GM19438 (cell line): ENCODE measurements at regions not wholly inside any gene's neighbourhood (a gene's known extent, or its start where the extent isn't known, plus 50 kb on each side); places are given as distances from the start of the nearest gene placed in this dataset.

ENCODE experiments used
- ATAC-seq: cut with Tn5 transposase; IDR thresholded peaks from one replicate; pipeline ENCODE4 v1.9.1; 2021; ENCODE audit warnings: low read depth; ENCODE audit not compliant: unreplicated experiment

GRCh38 chr9:79164406-79164805 is 407.4 kb upstream of the TLE4 start:
- no peak for ATAC-seq

- ATAC-seq: no peak
Observed at GRCh38 chr9:79165020-79165780, 406.6 kb upstream of the TLE4 start.

DNA sequence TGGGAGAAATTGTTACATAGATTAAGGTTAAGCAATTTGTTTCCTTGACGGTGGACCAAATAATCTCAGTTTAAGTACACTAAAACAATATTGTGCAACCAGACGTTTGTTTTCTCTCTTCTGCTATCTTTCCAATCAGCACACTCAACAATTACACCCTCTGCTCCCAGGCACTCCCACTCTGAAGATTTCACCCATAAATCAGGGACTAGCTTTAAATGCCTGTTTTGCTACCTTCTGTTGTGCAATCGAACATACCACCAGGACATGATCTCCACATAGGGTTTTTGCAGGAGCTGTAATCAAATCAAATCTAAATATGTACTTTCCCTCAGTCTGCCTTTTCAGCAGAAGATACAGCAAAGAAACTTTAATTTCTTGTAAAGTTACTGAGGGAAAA is 405.8 kb upstream of the TLE4 start:
- no peak for ATAC-seq

- no peak for ATAC-seq
Observed at GRCh38 chr9:79170643-79171042, 401.1 kb upstream of the TLE4 start.

- ATAC-seq: no peak
Observed at GRCh38 chr9:79173932-79174331, 397.8 kb upstream of the TLE4 start.

GRCh38 chr9:79176014-79176697 is 395.6 kb upstream of the TLE4 start:
- no peak for ATAC-seq

- ATAC-seq: no peak
Observed at GRCh38 chr9:79184831-79185230, 386.9 kb upstream of the TLE4 start.

- ATAC-seq: no peak
Observed at GRCh38 chr9:79185866-79186265, 385.9 kb upstream of the TLE4 start.

DNA sequence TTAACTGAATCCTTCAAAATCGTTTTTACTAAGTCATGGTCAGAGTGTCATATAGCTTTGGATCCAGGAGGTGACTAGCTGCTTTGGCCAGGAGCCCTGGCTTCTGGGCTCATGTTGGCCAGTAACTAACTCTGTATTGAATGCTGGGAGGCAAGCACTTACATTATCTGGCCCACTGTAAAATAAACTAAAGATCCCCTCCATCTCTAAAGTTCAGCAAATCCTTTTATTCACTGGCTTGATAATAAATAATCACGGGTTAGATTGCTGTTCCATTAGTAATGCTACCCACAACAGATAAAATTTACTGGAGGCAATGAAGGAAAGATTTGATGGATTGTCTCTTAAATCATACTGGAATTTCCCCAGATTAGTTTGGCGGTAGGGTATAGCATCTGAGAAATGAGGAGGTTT is 382.2 kb upstream of the TLE4 start:
- no peak for ATAC-seq

- ATAC-seq: no peak
Observed at GRCh38 chr9:79193001-79193400, 378.8 kb upstream of the TLE4 start.

DNA sequence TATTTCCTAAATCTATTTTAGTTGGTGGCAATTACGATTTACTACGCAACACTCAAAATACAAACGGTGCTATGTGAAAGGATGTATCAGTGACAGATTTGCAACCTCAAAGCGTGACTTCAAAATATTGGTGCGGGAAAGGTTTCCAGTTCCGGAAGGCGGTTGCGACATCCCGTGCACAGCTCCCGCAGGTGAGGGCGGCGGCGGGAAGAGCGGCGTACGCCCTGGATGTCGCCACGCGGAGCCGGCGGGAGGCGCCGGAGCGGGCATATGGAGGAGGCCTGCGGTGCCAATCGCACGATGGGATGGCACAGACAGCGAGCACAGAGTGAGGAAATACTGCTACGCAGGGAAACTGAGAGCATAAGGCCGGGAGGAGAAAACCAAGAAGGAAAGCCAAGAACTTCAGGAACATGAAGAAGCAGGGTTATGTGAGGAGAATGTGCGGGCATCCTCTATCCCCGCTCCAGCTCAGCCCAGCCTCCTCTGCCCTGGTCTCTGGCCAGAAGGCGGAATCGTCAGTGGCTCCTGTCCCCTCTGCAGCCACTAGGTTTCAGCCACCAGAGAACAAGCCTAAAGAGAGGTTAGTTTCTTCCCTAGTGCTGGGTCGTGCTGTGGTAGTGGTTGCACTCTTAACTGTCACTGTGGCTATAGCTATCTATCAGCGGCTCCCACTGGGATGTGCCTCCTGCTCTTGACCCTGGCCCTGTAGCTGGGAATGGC is 378.1 kb upstream of the TLE4 start:
- ATAC-seq: no peak

GRCh38 chr9:79195879-79196278 is 375.9 kb upstream of the TLE4 start:
- no peak for ATAC-seq

GRCh38 chr9:79196606-79197005 is 375.2 kb upstream of the TLE4 start:
- no peak for ATAC-seq

DNA sequence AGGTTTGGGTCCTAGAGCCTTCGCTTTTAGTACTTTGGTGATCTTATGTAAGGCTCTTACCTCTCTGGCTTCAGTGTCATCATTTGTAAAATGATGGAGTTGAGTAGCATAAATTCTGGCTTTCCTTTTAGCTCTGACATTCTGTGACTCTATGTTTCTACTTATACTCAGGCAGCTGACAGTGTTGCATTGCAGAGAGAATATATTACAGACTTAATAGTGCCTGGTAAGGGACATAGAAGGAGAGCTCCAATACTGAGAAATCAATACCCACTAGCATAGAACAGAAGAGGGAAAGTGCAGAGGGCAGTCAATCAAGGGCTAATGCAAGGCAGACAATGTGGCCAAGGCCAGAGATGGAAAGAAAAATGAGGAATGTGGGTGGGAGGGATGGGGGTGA is 371.4 kb upstream of the TLE4 start:
- no peak for ATAC-seq

DNA sequence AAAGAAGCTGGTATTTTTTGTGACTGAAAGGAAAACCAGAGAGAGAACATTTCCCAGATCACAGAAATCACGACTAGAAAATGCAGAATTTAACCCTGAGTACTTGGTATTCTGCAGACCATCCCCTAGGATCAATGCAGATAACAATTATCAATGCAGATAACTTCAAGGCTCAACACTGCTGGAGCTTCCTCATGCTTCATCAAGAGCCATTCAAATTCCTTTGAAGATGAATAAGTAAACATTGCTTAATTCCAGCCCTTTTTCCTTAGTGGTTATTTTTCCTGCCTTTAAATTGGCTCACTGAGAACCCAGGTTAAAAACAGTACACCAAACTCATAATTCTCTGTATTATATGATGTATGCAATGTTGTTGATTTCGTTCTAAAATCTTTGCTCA is 370.1 kb upstream of the TLE4 start:
- no peak for ATAC-seq

GRCh38 chr9:79208791-79209396 is 362.9 kb upstream of the TLE4 start:
- no peak for ATAC-seq

DNA sequence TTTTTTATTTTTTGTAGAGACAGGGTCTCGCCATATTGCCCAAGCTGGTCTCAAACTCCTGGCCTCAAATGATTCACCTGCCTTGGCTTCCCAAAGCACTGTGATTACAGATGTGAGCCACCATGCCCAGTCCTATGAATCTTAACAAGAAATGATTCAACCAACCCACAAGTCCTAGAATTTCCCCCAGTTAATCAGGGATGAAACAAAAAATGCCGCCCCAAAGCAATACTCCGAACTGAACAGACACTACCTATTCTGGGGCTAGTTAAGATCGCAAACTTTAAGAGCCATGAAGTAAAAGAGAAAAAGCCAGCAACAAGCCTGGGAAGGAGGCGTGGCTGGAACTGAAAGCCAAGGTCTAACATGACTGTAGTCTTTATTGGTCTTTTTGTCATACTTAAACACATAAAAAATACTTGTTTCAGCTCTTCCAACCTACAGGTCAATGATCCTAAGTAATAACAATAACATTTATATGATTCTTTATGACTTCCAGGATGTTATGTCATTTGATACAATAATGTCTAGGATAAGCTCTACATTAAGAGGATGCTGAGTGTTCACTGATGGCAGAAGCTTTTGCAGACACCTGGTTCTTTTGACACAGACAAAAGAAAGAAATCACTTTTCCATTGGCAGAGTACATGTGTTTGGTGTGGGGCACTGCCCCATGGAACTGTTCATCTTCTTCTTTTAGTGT is 361.1 kb upstream of the TLE4 start:
- no peak for ATAC-seq

DNA sequence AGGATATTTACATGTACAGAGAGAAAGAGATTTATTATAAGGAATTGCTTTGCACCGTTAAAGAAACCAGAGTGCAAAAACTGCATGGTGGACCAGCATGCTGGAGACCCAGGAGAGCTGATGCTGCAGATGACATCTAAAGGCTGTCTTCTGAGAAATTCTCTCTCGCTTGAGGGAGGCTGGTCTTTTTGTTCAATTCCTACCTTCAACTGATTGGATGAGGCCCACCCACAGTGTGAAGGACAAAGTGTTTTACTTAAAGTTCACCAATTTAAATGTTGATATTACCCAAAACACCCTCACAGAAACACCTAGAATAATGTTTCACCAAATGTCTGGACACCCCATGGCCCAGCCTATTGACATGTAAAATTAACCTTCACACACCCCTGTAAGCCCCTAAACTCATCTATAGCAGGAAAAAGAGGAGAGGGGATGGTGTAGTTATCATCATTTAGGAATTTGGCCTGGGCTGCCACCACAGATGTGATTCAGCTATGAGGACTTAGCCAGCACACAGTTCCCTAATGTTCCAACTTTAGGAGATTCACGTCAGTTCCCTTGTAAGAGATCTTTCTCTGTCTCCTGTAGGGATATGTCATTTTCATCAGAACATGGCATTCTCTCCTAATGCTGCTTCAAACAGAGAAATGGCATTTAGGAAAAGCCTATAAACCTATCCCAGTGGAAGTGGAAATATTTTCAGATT is 358.2 kb upstream of the TLE4 start:
- no peak for ATAC-seq

DNA sequence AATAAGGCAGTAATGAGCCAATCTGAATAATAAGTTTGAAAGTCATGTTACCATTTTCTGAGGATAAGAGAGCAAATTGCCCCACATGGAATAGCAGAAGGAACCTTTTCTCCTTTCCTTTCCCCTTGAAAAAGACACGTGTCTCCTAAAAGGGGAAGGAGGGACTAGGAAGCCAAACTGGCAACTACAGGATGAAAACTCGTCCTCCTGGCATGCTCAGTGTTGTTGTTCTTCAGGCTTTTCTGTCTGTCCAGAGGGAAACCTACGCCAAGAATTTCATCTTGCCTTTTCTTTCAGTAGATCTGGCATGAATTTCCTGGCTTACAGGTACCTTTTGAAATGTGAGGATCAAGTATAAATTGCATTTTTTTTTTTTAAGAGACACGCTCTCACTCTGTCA is 355.9 kb upstream of the TLE4 start:
- no peak for ATAC-seq

DNA sequence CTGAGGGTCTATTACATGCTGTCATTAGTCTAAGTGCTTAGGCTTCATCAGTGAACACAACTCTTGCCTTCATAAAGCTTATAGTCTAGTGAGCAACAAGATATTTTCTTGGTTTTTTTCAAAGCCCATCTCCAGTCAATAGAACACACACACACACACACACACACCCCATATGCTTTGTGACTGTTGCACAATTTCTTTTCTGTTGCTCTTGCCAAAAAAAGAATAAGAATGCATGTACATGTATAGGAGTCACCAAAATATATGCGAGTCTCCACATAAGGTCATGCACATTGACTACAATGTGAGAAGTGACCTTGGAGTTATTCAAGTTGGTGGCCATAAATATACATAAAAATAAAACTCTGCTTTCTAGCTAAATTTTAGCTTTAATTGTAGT is 351.5 kb upstream of the TLE4 start:
- no peak for ATAC-seq
